ENCODE measurements at regions not wholly inside any gene's neighbourhood (a gene's known extent, or its start where the extent isn't known, plus 50 kb on each side); places are given as distances from the start of the nearest gene placed in this dataset.

GRCh38 chrX:98380106-98380505 lies 1496.4 kb downstream of the RPA4 start:
- no peak overlapping the region for H3K4me3 ChIP-seq
- no peak for TF ChIP-seq POLR2AphosphoS5 (IDR thresholded peaks at IDR 0.05)
- no peak for TF ChIP-seq POLR2A (IDR thresholded peaks at IDR 0.05; ENCODE audit: low read depth)
- no peak for TF ChIP-seq EP300 (IDR thresholded peaks at IDR 0.05)
- no peak for TF ChIP-seq CTCF (IDR thresholded peaks at IDR 0.05)
- 61% methylated on average over 11 of the region's 11 CpGs for WGBS
- peaks cover 0 to 21% (median 0%) of the 10 kb centered on the region in 4 donors for H3K9me3 ChIP-seq
- no peaks in the 10 kb centered on the region for H3K36me3 ChIP-seq
- no peak for DNase-seq (ENCODE audit: extremely low spot score)
- H3K4me1 ChIP-seq: no peaks in the 10 kb centered on the region
- H3K27ac ChIP-seq (replicated peaks in 1 of 4): no peak overlapping the region
- intact Hi-C loops (cut with DNase I): no loop called here
- no peaks in the 10 kb centered on the region for H3K27me3 ChIP-seq

GRCh38 chrX:98380556-98380955 lies 1496.8 kb downstream of the RPA4 start:
- Histone ChIP-seq H3K4me1 (no peaks in the 10 kb centered on the region), H3K4me3 (no peak overlapping the region), H3K36me3 (no peaks in the 10 kb centered on the region), H3K9me3 (peaks cover 0 to 21% (median 0%) of the 10 kb centered on the region in 4 donors), H3K27ac (replicated peaks in 1 of 4) (no peak overlapping the region), H3K27me3 (no peaks in the 10 kb centered on the region)
- DNase-seq (ENCODE audit: extremely low spot score): no peak
- no peak for TF ChIP-seq CTCF (IDR thresholded peaks at IDR 0.05)
- TF ChIP-seq POLR2AphosphoS5 (IDR thresholded peaks at IDR 0.05): no peak
- no peak for TF ChIP-seq EP300 (IDR thresholded peaks at IDR 0.05)
- TF ChIP-seq POLR2A (IDR thresholded peaks at IDR 0.05; ENCODE audit: low read depth): no peak
- intact Hi-C loops (cut with DNase I): no loop called here
- WGBS: 80% methylated on average over 10 of the region's 10 CpGs

- Histone ChIP-seq H3K27me3 (no peaks in the 10 kb centered on the region), H3K36me3 (no peaks in the 10 kb centered on the region), H3K4me1 (no peaks in the 10 kb centered on the region), H3K4me3 (no peak overlapping the region), H3K9me3 (peaks cover 0 to 9% (median 0%) of the 10 kb centered on the region in 4 donors), H3K27ac (replicated peaks in 1 of 4) (no peak overlapping the region)
- TF ChIP-seq POLR2AphosphoS5 (IDR thresholded peaks at IDR 0.05) (no peak), POLR2A (IDR thresholded peaks at IDR 0.05; ENCODE audit: low read depth) (no peak), CTCF (IDR thresholded peaks at IDR 0.05) (no peak), EP300 (IDR thresholded peaks at IDR 0.05) (no peak)
- WGBS: 67% methylated on average over 1 of the region's 1 CpG
- intact Hi-C loops (cut with DNase I): no loop called here
- no peak for DNase-seq (ENCODE audit: extremely low spot score)
These were observed 1514.8 kb downstream of the RPA4 start for GRCh38 chrX:98398542-98398941.

GRCh38 chrX:98405376-98405775 lies 1521.7 kb downstream of the RPA4 start:
- intact Hi-C loops (cut with DNase I): no loop called here
- 41% methylated on average over 1 of the region's 1 CpG for WGBS
- no peaks in the 10 kb centered on the region for H3K4me1 ChIP-seq

More at GRCh38 chrX:98405376-98405775, 1521.7 kb downstream of the RPA4 start:
- H3K27me3 ChIP-seq: no peaks in the 10 kb centered on the region
- H3K4me3 ChIP-seq: no peak overlapping the region
- no peak for DNase-seq (ENCODE audit: extremely low spot score)
- H3K9me3 ChIP-seq: peaks cover 0 to 5% (median 0%) of the 10 kb centered on the region in 4 donors
- no peak overlapping the region for H3K27ac ChIP-seq (replicated peaks in 1 of 4)
- H3K36me3 ChIP-seq: no peaks in the 10 kb centered on the region
- TF ChIP-seq EP300 (IDR thresholded peaks at IDR 0.05) (no peak), POLR2AphosphoS5 (IDR thresholded peaks at IDR 0.05) (no peak), POLR2A (IDR thresholded peaks at IDR 0.05; ENCODE audit: low read depth) (no peak), CTCF (IDR thresholded peaks at IDR 0.05) (no peak)

Measured in esophagus muscularis mucosa (tissue), 4 donors.